ENCODE measurements at regions not wholly inside any gene's neighbourhood (a gene's known extent, or its start where the extent isn't known, plus 50 kb on each side); places are given as distances from the start of the nearest gene placed in this dataset.

GRCh38 chr7:68441645-68442044, 1156.6 kb upstream of the AUTS2 start:
- H3K4me3 ChIP-seq (ENCODE audit: low read depth, low read length) = no peak overlapping the region
- CTCF ChIA-PET = no interaction called here
- POLR2A ChIA-PET = no interaction called here
- DNase-seq (ENCODE audit: low read depth, low spot score) = no peak
- TF ChIP-seq CTCF (IDR thresholded peaks at IDR 0.05; ENCODE audit: insufficient read depth, low read length, missing control alignments) = no peak

- CTCF ChIA-PET = no interaction called here
- POLR2A ChIA-PET = no interaction called here
- no peak overlapping the region for H3K4me3 ChIP-seq (ENCODE audit: low read depth, low read length)
- DNase-seq (ENCODE audit: low read depth, low spot score) = no peak
- TF ChIP-seq CTCF (IDR thresholded peaks at IDR 0.05; ENCODE audit: insufficient read depth, low read length, missing control alignments) = no peak
Measured at GRCh38 chr7:68442931-68443631, 1155.2 kb upstream of the AUTS2 start.

GRCh38 chr7:68444042-68444441, 1154.2 kb upstream of the AUTS2 start:
- no peak for DNase-seq (ENCODE audit: low read depth, low spot score)
- H3K4me3 ChIP-seq (ENCODE audit: low read depth, low read length) = no peak overlapping the region
- ChIA-PET CTCF (no interaction called here), POLR2A (no interaction called here)
- no peak for TF ChIP-seq CTCF (IDR thresholded peaks at IDR 0.05; ENCODE audit: insufficient read depth, low read length, missing control alignments)

GRCh38 chr7:68444956-68445355, 1153.3 kb upstream of the AUTS2 start:
- POLR2A ChIA-PET = no interaction called here
- H3K4me3 ChIP-seq (ENCODE audit: low read depth, low read length) = no peak overlapping the region
- CTCF ChIA-PET = no interaction called here
- no peak for TF ChIP-seq CTCF (IDR thresholded peaks at IDR 0.05; ENCODE audit: insufficient read depth, low read length, missing control alignments)
- DNase-seq (ENCODE audit: low read depth, low spot score) = no peak

- POLR2A ChIA-PET = no interaction called here
- no peak for TF ChIP-seq CTCF (IDR thresholded peaks at IDR 0.05; ENCODE audit: insufficient read depth, low read length, missing control alignments)
- H3K4me3 ChIP-seq (ENCODE audit: low read depth, low read length) = no peak overlapping the region
- DNase-seq (ENCODE audit: low read depth, low spot score) = no peak
- CTCF ChIA-PET = no interaction called here
Measured at GRCh38 chr7:68446183-68446582, 1152.1 kb upstream of the AUTS2 start.

GRCh38 chr7:68449099-68449498, 1149.2 kb upstream of the AUTS2 start:
- ChIA-PET POLR2A (no interaction called here), CTCF (no interaction called here)
- no peak overlapping the region for H3K4me3 ChIP-seq (ENCODE audit: low read depth, low read length)
- no peak for TF ChIP-seq CTCF (IDR thresholded peaks at IDR 0.05; ENCODE audit: insufficient read depth, low read length, missing control alignments)
- no peak for DNase-seq (ENCODE audit: low read depth, low spot score)
